ENCODE measurements at regions not wholly inside any gene's neighbourhood (a gene's known extent, or its start where the extent isn't known, plus 50 kb on each side); places are given as distances from the start of the nearest gene placed in this dataset.

DNA sequence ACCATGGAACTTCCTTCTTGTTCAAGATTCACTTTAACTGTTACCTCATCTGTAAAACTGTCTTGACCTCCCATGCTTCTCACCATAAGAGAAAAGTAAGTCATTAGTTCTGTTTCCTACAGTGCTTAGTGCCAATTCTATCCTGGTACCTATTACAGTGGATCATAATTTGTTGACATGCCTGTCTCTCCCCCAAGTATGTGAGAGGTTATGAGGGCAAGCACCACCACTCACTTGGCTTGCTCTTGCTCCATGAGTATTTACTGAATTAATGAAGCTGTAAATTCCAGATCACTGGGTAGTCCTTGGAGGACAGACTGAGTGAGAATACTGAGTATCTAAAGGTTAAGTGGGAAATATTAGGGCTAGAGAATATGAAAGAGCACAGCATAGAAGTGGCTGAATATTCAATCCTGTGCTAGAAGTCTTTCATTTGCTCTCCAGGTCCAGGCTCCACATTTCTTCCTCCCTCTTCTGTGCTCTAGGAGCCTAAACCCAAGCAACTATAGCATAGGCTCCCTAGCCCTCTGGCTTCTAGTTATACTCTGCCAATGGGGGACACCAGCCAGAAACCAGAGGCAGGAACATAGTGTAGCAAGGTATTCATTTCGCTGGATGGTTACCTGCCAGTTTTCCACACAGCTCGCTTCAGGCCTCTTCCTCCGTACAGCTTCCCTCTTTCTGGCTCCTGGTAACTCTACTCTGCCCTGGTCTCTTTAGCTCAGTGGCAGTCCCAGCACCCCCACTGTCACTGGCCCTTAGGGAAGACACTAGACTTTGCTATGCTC is 118.2 kb upstream of the SLC5A12 start:
- H3K9ac ChIP-seq (ENCODE audit: extremely low read depth, insufficient read length, low read length) = no peak overlapping the region
- H3K23me2 ChIP-seq (ENCODE audit: insufficient read length, low read depth, low read length, poor library complexity, severe bottlenecking) = no peaks in the 10 kb centered on the region
- Mint-ChIP-seq H3K27me3 (ENCODE audit: low read depth) (no peaks in the 10 kb centered on the region), H3K36me3 (ENCODE audit: insufficient read depth in 1 of 3, low read depth in 3 of 3) (no peaks in the 10 kb centered on the region), H3K4me3 (no peak overlapping the region), H3K27ac (no peak overlapping the region), H3K4me1 (no peaks in the 10 kb centered on the region), H3K9me3 (no peaks in the 10 kb centered on the region)
- H4K91ac ChIP-seq (ENCODE audit: insufficient read length, low read depth, low read length) = no peak overlapping the region
- H3K27me3 ChIP-seq (ENCODE audit: insufficient read depth, low read length) = no peaks in the 10 kb centered on the region
- H3K4me2 ChIP-seq (ENCODE audit: insufficient read depth, insufficient read length, low read length) = no peak overlapping the region
- no peak overlapping the region for H2BK120ac ChIP-seq (ENCODE audit: low read depth, low read length, poor library complexity, severe bottlenecking)
- H2AK5ac ChIP-seq (ENCODE audit: insufficient read length, low read length) = no peak overlapping the region
- no peak overlapping the region for H2BK15ac ChIP-seq (ENCODE audit: low read depth, low read length)
- H3K14ac ChIP-seq (ENCODE audit: insufficient read depth, low read length) = no peak overlapping the region
- DNase-seq = no peak
- no peak overlapping the region for H4K8ac ChIP-seq (replicated peaks; ENCODE audit: insufficient read length, low read depth, low read length)
- H3T11ph ChIP-seq (ENCODE audit: low read length) = no peak overlapping the region
- H3K9me3 ChIP-seq (ENCODE audit: control insufficient read depth, low read depth, low read length) = no peaks in the 10 kb centered on the region
- WGBS (ENCODE audit: extremely low coverage, insufficient read length, low lambda C conversion rate) = no CpG with 5 or more reads among the region's 3 CpGs
- no peak overlapping the region for H2BK20ac ChIP-seq (ENCODE audit: low read depth, low read length, poor library complexity, severe bottlenecking)
- no peak overlapping the region for H2BK12ac ChIP-seq (ENCODE audit: insufficient read length, low read depth, low read length)
- no peak overlapping the region for H3K18ac ChIP-seq (ENCODE audit: insufficient read length, low read depth, low read length)
- no peaks in the 10 kb centered on the region for H3K79me2 ChIP-seq (ENCODE audit: insufficient read depth, low read length)
- no peak overlapping the region for H4K5ac ChIP-seq (ENCODE audit: insufficient read length, low read depth, low read length)
- H2BK5ac ChIP-seq (ENCODE audit: insufficient read length, low read length) = no peak overlapping the region
- H3K56ac ChIP-seq (ENCODE audit: insufficient read length, low read depth, low read length) = no peak overlapping the region
- no peak overlapping the region for H3K27ac ChIP-seq (ENCODE audit: insufficient read length, low read depth, low read length)
- no peak overlapping the region for H3K4ac ChIP-seq (ENCODE audit: low read depth, low read length)
- H4K20me1 ChIP-seq (ENCODE audit: control insufficient read depth, insufficient read depth, insufficient read length) = no peaks in the 10 kb centered on the region
- H3K4me1 ChIP-seq (ENCODE audit: insufficient read depth, low read length) = no peaks in the 10 kb centered on the region
- no peak overlapping the region for H3K23ac ChIP-seq (ENCODE audit: insufficient read length, low read depth, low read length)
- no peaks in the 10 kb centered on the region for H3K79me1 ChIP-seq (ENCODE audit: insufficient read depth, low read depth, low read length, poor library complexity, severe bottlenecking)
- no peak overlapping the region for H2AFZ ChIP-seq (ENCODE audit: low read length)
- no peak for TF ChIP-seq CTCF (conservative IDR thresholded peaks at IDR 0.05)
